GM23338 (cell line): ENCODE measurements at regions not wholly inside any gene's neighbourhood (a gene's known extent, or its start where the extent isn't known, plus 50 kb on each side); places are given as distances from the start of the nearest gene placed in this dataset.

ENCODE experiments used
- ATAC-seq: fragments of 200-7000 bp; cut with Tn5 transposase; 3 replicates; pipeline ENCODE4 v1.9.1; 2020
- DNase-seq: peaks from one replicate; pipeline ENCODE4 v3.0.0-alpha.2; 2015; ENCODE audit warnings: low spot score
- H2AFZ ChIP-seq: fragments of 200-600 bp; sonication (generic); 2 replicates; pipeline ENCODE4 v1.8.0; 2016; ENCODE audit warnings: antibody characterized with exemption, mild to moderate bottlenecking, moderate library complexity
- H3F3A ChIP-seq: fragments of 200-600 bp; sonication (generic); replicated peaks from 2 replicates; pipeline ENCODE4 v1.8.0; 2017; ENCODE audit warnings: antibody characterized with exemption, mixed run types, low read depth
- H3K27ac ChIP-seq: fragments of 200-600 bp; sonication (generic); 2 replicates; pipeline ENCODE4 v1.6.1; 2016; ENCODE audit warnings: low read depth
- H3K27me3 ChIP-seq: fragments of 200-600 bp; sonication (generic); 2 replicates; pipeline ENCODE4 v1.8.0; 2016; ENCODE audit warnings: mild to moderate bottlenecking, mixed run types, moderate library complexity; ENCODE audit not compliant: insufficient read depth
- H3K36me3 ChIP-seq: fragments of 200-600 bp; sonication (generic); 2 replicates; pipeline ENCODE4 v1.8.0; 2016; ENCODE audit warnings: mild to moderate bottlenecking; ENCODE audit not compliant: insufficient read depth
- H3K4me1 ChIP-seq: fragments of 200-600 bp; sonication (generic); 2 replicates; pipeline ENCODE4 v1.8.0; 2016; ENCODE audit warnings: mild to moderate bottlenecking, moderate library complexity; ENCODE audit not compliant: insufficient read depth
- H3K4me2 ChIP-seq: fragments of 200-600 bp; sonication (generic); 2 replicates; pipeline ENCODE4 v1.7.1; 2017; ENCODE audit warnings: mixed run types
- H3K4me3 ChIP-seq: fragments of 200-600 bp; sonication (generic); 2 replicates; pipeline ENCODE4 v1.6.1; 2016; ENCODE audit warnings: mixed run types
- H3K79me2 ChIP-seq: fragments of 200-600 bp; sonication (generic); replicated peaks from 2 replicates; pipeline ENCODE4 v1.8.0; 2017; ENCODE audit warnings: mild to moderate bottlenecking; ENCODE audit not compliant: insufficient read depth
- H3K9me2 ChIP-seq: fragments of 200-600 bp; sonication (generic); 2 replicates; pipeline ENCODE4 v1.8.0; 2017; ENCODE audit not compliant: insufficient read depth
- H4K20me1 ChIP-seq: fragments of 200-600 bp; sonication (generic); replicated peaks from 2 replicates; pipeline ENCODE4 v1.8.0; 2017; ENCODE audit warnings: mild to moderate bottlenecking; ENCODE audit not compliant: insufficient read depth
- H3K27ac Mint-ChIP-seq: 2 replicates; pipeline ENCODE4 v1.8.0; 2020; ENCODE audit warnings: inconsistent platforms, mild to moderate bottlenecking, moderate library complexity, mixed read lengths
- H3K27me3 Mint-ChIP-seq: 3 replicates; pipeline ENCODE4 v1.8.0; 2022; ENCODE audit warnings: low read depth, mild to moderate bottlenecking, moderate library complexity, mixed read lengths, inconsistent platforms; ENCODE audit not compliant: insufficient read depth, poor library complexity
- H3K36me3 Mint-ChIP-seq: 3 replicates; pipeline ENCODE4 v1.8.0; 2021; ENCODE audit warnings: low read depth, mild to moderate bottlenecking, inconsistent platforms, moderate library complexity, mixed read lengths
- H3K4me1 Mint-ChIP-seq: 3 replicates; pipeline ENCODE4 v1.8.0; 2020; ENCODE audit warnings: mild to moderate bottlenecking, inconsistent platforms, mixed read lengths
- H3K4me3 Mint-ChIP-seq: 3 replicates; pipeline ENCODE4 v1.8.0; 2021; ENCODE audit warnings: moderate library complexity, mild to moderate bottlenecking, inconsistent platforms, mixed read lengths
- H3K9me3 Mint-ChIP-seq: 3 replicates; pipeline ENCODE4 v1.8.0; 2020; ENCODE audit warnings: moderate library complexity, mild to moderate bottlenecking, inconsistent platforms, mixed read lengths
- EZH2 ChIP-seq: fragments of 200-600 bp; sonication (generic); IDR thresholded peaks from one replicate; pipeline ENCODE4 v1.8.0; 2017; ENCODE audit warnings: antibody characterized with exemption, mild to moderate bottlenecking, low read depth; ENCODE audit not compliant: unreplicated experiment
- EZH2phosphoT487 ChIP-seq: fragments of 200-600 bp; sonication (generic); IDR thresholded peaks from one replicate; pipeline ENCODE4 v1.8.1; 2018; ENCODE audit warnings: antibody characterized with exemption; ENCODE audit not compliant: unreplicated experiment
- JUNB ChIP-seq: IDR thresholded peaks from one replicate; pipeline ENCODE4 v1.6.1; 2016; ENCODE audit warnings: antibody characterized with exemption; ENCODE audit not compliant: unreplicated experiment
- NANOG ChIP-seq: IDR thresholded peaks from 2 replicates; pipeline ENCODE4 v1.6.1; 2016; ENCODE audit warnings: antibody characterized with exemption, borderline replicate concordance
- POLR2AphosphoS5 ChIP-seq: IDR thresholded peaks from 2 replicates; pipeline ENCODE4 v1.6.1; 2016; ENCODE audit warnings: antibody characterized with exemption, low read depth
- STAT1 ChIP-seq: IDR thresholded peaks from one replicate; pipeline ENCODE4 v1.6.1; 2016; ENCODE audit warnings: antibody characterized with exemption; ENCODE audit not compliant: unreplicated experiment
- ZNF114 ChIP-seq: fragments of 250-450 bp; sonication (Bioruptor Pico); IDR thresholded peaks from 2 replicates; pipeline ENCODE4 v1.5.0; 2020; ENCODE audit warnings: mild to moderate bottlenecking, moderate library complexity
- ZNF331 ChIP-seq: fragments of 250-450 bp; sonication (Bioruptor Pico); IDR thresholded peaks from 2 replicates; pipeline ENCODE4 v1.5.0; 2020; ENCODE audit warnings: low read depth, mild to moderate bottlenecking, moderate library complexity
- TF ChIP-seq, protein P1 (sequence below): IDR thresholded peaks from 2 replicates; pipeline ENCODE4 v1.6.1; 2016; ENCODE audit warnings: antibody characterized with exemption
- TF ChIP-seq, protein P2 (sequence below): fragments of 250-450 bp; sonication (Bioruptor Pico); IDR thresholded peaks from 2 replicates; pipeline ENCODE4 v1.5.0; 2020; ENCODE audit warnings: mild to moderate bottlenecking, moderate library complexity
- TF ChIP-seq, protein P3 (sequence below): IDR thresholded peaks from one replicate; pipeline ENCODE4 v1.6.1; 2018; ENCODE audit warnings: antibody characterized with exemption; ENCODE audit not compliant: unreplicated experiment

DNA sequence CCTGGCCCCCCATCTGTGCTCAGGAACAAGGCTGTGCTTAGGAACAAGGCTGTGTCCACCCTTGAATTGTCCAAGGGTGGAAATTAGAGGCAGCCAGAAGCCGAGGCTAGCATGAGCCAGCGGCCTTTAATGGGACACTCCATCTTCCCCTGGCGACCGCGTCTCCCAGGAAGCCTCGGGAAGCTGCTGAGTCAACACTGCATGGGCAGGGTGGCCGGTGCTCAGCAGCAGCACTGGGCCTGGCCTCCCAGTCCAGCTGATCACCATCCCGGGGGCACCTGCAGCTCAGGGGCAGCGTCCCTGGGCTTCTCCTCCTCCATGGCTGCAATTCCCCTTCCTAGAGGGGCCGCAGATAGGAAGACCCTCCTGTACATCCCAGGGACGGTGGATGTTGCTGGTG, 180.8 kb downstream of the ENGASE start:
- Histone ChIP-seq H3K4me1 (no peaks in the 10 kb centered on the region), H3K27ac (no peak overlapping the region), H3K27me3 (no peaks in the 10 kb centered on the region), H3K9me2 (no peaks in the 10 kb centered on the region), H3K4me3 (no peak overlapping the region), H3K36me3 (no peaks in the 10 kb centered on the region), H2AFZ (no peak overlapping the region), H4K20me1 (no peaks in the 10 kb centered on the region), H3F3A (no peaks in the 10 kb centered on the region), H3K79me2 (no peaks in the 10 kb centered on the region), H3K4me2 (no peak overlapping the region)
- no peaks in the 10 kb centered on the region for H3K9me3 Mint-ChIP-seq
- no peak overlapping the region for H3K4me3 Mint-ChIP-seq
- H3K27ac Mint-ChIP-seq, result no peak overlapping the region
- TF ChIP-seq EZH2 (no peak), NANOG (no peak), POLR2AphosphoS5 (no peak), EZH2phosphoT487 (no peak), STAT1 (no peak), ZNF331 (CRISPR knock-in tag) (no peak), ZNF114 (no peak), JUNB (no peak)
- TF ChIP-seq, protein P1, sequence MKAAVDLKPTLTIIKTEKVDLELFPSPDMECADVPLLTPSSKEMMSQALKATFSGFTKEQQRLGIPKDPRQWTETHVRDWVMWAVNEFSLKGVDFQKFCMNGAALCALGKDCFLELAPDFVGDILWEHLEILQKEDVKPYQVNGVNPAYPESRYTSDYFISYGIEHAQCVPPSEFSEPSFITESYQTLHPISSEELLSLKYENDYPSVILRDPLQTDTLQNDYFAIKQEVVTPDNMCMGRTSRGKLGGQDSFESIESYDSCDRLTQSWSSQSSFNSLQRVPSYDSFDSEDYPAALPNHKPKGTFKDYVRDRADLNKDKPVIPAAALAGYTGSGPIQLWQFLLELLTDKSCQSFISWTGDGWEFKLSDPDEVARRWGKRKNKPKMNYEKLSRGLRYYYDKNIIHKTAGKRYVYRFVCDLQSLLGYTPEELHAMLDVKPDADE, result no peak
- TF ChIP-seq, protein P2, sequence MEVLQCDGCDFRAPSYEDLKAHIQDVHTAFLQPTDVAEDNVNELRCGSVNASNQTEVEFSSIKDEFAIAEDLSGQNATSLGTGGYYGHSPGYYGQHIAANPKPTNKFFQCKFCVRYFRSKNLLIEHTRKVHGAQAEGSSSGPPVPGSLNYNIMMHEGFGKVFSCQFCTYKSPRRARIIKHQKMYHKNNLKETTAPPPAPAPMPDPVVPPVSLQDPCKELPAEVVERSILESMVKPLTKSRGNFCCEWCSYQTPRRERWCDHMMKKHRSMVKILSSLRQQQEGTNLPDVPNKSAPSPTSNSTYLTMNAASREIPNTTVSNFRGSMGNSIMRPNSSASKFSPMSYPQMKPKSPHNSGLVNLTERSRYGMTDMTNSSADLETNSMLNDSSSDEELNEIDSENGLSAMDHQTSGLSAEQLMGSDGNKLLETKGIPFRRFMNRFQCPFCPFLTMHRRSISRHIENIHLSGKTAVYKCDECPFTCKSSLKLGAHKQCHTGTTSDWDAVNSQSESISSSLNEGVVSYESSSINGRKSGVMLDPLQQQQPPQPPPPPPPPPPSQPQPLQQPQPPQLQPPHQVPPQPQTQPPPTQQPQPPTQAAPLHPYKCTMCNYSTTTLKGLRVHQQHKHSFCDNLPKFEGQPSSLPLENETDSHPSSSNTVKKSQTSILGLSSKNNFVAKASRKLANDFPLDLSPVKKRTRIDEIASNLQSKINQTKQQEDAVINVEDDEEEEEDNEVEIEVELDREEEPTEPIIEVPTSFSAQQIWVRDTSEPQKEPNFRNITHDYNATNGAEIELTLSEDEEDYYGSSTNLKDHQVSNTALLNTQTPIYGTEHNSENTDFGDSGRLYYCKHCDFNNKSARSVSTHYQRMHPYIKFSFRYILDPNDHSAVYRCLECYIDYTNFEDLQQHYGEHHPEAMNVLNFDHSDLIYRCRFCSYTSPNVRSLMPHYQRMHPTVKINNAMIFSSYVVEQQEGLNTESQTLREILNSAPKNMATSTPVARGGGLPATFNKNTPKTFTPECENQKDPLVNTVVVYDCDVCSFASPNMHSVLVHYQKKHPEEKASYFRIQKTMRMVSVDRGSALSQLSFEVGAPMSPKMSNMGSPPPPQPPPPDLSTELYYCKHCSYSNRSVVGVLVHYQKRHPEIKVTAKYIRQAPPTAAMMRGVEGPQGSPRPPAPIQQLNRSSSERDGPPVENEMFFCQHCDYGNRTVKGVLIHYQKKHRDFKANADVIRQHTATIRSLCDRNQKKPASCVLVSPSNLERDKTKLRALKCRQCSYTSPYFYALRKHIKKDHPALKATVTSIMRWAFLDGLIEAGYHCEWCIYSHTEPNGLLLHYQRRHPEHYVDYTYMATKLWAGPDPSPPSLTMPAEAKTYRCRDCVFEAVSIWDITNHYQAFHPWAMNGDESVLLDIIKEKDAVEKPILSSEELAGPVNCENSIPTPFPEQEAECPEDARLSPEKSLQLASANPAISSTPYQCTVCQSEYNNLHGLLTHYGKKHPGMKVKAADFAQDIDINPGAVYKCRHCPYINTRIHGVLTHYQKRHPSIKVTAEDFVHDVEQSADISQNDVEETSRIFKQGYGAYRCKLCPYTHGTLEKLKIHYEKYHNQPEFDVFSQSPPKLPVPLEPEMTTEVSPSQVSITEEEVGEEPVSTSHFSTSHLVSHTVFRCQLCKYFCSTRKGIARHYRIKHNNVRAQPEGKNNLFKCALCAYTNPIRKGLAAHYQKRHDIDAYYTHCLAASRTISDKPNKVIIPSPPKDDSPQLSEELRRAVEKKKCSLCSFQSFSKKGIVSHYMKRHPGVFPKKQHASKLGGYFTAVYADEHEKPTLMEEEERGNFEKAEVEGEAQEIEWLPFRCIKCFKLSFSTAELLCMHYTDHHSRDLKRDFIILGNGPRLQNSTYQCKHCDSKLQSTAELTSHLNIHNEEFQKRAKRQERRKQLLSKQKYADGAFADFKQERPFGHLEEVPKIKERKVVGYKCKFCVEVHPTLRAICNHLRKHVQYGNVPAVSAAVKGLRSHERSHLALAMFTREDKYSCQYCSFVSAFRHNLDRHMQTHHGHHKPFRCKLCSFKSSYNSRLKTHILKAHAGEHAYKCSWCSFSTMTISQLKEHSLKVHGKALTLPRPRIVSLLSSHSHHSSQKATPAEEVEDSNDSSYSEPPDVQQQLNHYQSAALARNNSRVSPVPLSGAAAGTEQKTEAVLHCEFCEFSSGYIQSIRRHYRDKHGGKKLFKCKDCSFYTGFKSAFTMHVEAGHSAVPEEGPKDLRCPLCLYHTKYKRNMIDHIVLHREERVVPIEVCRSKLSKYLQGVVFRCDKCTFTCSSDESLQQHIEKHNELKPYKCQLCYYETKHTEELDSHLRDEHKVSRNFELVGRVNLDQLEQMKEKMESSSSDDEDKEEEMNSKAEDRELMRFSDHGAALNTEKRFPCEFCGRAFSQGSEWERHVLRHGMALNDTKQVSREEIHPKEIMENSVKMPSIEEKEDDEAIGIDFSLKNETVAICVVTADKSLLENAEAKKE (CRISPR knock-in tag), result no peak
- TF ChIP-seq, protein P3, sequence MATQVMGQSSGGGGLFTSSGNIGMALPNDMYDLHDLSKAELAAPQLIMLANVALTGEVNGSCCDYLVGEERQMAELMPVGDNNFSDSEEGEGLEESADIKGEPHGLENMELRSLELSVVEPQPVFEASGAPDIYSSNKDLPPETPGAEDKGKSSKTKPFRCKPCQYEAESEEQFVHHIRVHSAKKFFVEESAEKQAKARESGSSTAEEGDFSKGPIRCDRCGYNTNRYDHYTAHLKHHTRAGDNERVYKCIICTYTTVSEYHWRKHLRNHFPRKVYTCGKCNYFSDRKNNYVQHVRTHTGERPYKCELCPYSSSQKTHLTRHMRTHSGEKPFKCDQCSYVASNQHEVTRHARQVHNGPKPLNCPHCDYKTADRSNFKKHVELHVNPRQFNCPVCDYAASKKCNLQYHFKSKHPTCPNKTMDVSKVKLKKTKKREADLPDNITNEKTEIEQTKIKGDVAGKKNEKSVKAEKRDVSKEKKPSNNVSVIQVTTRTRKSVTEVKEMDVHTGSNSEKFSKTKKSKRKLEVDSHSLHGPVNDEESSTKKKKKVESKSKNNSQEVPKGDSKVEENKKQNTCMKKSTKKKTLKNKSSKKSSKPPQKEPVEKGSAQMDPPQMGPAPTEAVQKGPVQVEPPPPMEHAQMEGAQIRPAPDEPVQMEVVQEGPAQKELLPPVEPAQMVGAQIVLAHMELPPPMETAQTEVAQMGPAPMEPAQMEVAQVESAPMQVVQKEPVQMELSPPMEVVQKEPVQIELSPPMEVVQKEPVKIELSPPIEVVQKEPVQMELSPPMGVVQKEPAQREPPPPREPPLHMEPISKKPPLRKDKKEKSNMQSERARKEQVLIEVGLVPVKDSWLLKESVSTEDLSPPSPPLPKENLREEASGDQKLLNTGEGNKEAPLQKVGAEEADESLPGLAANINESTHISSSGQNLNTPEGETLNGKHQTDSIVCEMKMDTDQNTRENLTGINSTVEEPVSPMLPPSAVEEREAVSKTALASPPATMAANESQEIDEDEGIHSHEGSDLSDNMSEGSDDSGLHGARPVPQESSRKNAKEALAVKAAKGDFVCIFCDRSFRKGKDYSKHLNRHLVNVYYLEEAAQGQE, result no peak
- H3K4me1 Mint-ChIP-seq, result peaks cover 9% of the 10 kb centered on the region
- peaks cover 18% of the 10 kb centered on the region for H3K27me3 Mint-ChIP-seq
- no peaks in the 10 kb centered on the region; the same call in 2 of the 3 replicates for H3K36me3 Mint-ChIP-seq
- ATAC-seq, result no peak
- DNase-seq, result no peak
